ENCODE measurements at regions not wholly inside any gene's neighbourhood (a gene's known extent, or its start where the extent isn't known, plus 50 kb on each side); places are given as distances from the start of the nearest gene placed in this dataset.
"Not testable (repeated sequence)": the region's sequence is repeated elsewhere in the genome, so short reads cannot be mapped to it uniquely, and the experiment has no call there.

GRCh38 chr7:37552030-37552429 lies 103.4 kb upstream of the ELMO1 start:
- H3K4me1 Mint-ChIP-seq = no peaks in the 10 kb centered on the region
- Histone ChIP-seq H3K4me3 (ENCODE audit: control extremely low read depth in 1 of 5, extremely low read depth in 1 of 5, insufficient read depth in 1 of 5, low read depth in 2 of 5, low read length in 4 of 5) (no peak overlapping the region), H3K79me2 (ENCODE audit: control insufficient read depth, insufficient read depth, low read length) (no peaks in the 10 kb centered on the region), H3K36me3 (replicated peaks in 1 of 2; ENCODE audit: control extremely low read depth in 1 of 2, control insufficient read depth in 1 of 2, extremely low read depth in 1 of 2, insufficient read depth in 2 of 2, low read length in 1 of 2) (no peaks in the 10 kb centered on the region), H3K4me1 (ENCODE audit: control insufficient read depth in 2 of 2, insufficient read depth in 2 of 2, low read length in 2 of 2) (no peaks in the 10 kb centered on the region), H2AFZ (ENCODE audit: insufficient read depth, low read depth, low read length, poor library complexity, severe bottlenecking) (no peak overlapping the region), H3K9ac (ENCODE audit: low read length) (no peak overlapping the region), H3K27ac (ENCODE audit: low read length in 2 of 2) (no peak overlapping the region), H3K9me3 (ENCODE audit: control extremely low read depth in 1 of 3, control insufficient read depth in 2 of 3, insufficient read depth in 1 of 3, low read length in 2 of 3) (peaks cover 0 to 8% (median 0%) of the 10 kb centered on the region in 3 donors), H3K27me3 (replicated peaks in 1 of 4; ENCODE audit: control extremely low read depth in 1 of 4, control insufficient read depth in 3 of 4, insufficient read depth in 4 of 4, low read length in 3 of 4) (peaks cover 0 to 5% (median 0%) of the 10 kb centered on the region in 4 experiments), H3K4me2 (replicated peaks; ENCODE audit: low read depth, low read length, poor library complexity, severe bottlenecking) (no peak overlapping the region), H4K20me1 (ENCODE audit: control insufficient read depth, insufficient read depth, low read length, poor library complexity, severe bottlenecking) (no peaks in the 10 kb centered on the region)
- H3K27me3 Mint-ChIP-seq = peaks cover 17% of the 10 kb centered on the region
- no peak overlapping the region for H3K27ac Mint-ChIP-seq
- no peaks in the 10 kb centered on the region for H3K9me3 Mint-ChIP-seq (ENCODE audit: insufficient read depth)
- no peak for ATAC-seq (ENCODE audit: low read depth)
- ChIA-PET CTCF (no interaction called here), POLR2A (no interaction called here)
- intact Hi-C loops (cut with micrococcal nuclease) = no loop called here
- DNase-seq = no peak
- WGBS (ENCODE audit: insufficient coverage) = 60% methylated on average over 1 of the region's 4 CpGs
- TF ChIP-seq EZH2 (IDR thresholded peaks at IDR 0.05; ENCODE audit: borderline replicate concordance, insufficient read depth, low read depth, low read length, poor library complexity, severe bottlenecking) (no peak), CTCF (IDR thresholded peaks at IDR 0.05) (no peak)
- H3K4me3 Mint-ChIP-seq = no peak overlapping the region

DNA sequence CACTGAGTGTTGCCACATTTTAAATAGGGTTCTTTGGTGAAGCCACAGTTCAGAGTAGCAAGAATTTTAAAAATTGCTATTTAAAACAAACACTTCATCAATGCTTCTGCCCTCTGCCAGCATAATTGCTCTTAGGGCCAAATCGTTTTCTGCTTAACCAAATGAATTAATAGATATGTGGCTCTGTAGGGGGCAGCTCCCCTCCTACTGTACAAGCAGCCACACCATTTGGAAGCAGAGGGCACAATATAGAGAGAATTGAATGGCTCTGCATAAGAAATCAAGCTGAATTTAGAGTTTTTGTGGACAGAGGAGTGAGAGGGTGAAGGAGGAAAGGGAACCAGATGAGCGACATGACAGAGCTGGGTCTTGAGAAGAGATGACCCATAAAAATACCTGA lies 103.8 kb upstream of the ELMO1 start:
- H3K36me3 ChIP-seq (replicated peaks in 1 of 2; ENCODE audit: control extremely low read depth in 1 of 2, control insufficient read depth in 1 of 2, extremely low read depth in 1 of 2, insufficient read depth in 2 of 2, low read length in 1 of 2); H3K27me3 ChIP-seq (replicated peaks in 1 of 4; ENCODE audit: control extremely low read depth in 1 of 4, control insufficient read depth in 3 of 4, insufficient read depth in 4 of 4, low read length in 3 of 4); H3K79me2 ChIP-seq (ENCODE audit: control insufficient read depth, insufficient read depth, low read length); H3K4me1 ChIP-seq (ENCODE audit: control insufficient read depth in 2 of 2, insufficient read depth in 2 of 2, low read length in 2 of 2); H2AFZ ChIP-seq (ENCODE audit: insufficient read depth, low read depth, low read length, poor library complexity, severe bottlenecking); H3K9ac ChIP-seq (ENCODE audit: low read length); POLR2A ChIA-PET; ATAC-seq (ENCODE audit: low read depth); H3K27ac Mint-ChIP-seq; DNase-seq; intact Hi-C loops (cut with micrococcal nuclease); CTCF ChIA-PET; H3K9me3 Mint-ChIP-seq (ENCODE audit: insufficient read depth); H3K4me2 ChIP-seq (replicated peaks; ENCODE audit: low read depth, low read length, poor library complexity, severe bottlenecking); H3K4me3 ChIP-seq (ENCODE audit: control extremely low read depth in 1 of 5, extremely low read depth in 1 of 5, insufficient read depth in 1 of 5, low read depth in 2 of 5, low read length in 4 of 5); H3K4me1 Mint-ChIP-seq; H4K20me1 ChIP-seq (ENCODE audit: control insufficient read depth, insufficient read depth, low read length, poor library complexity, severe bottlenecking); H3K27ac ChIP-seq (ENCODE audit: low read length in 2 of 2); H3K9me3 ChIP-seq (ENCODE audit: control extremely low read depth in 1 of 3, control insufficient read depth in 2 of 3, insufficient read depth in 1 of 3, low read length in 2 of 3); H3K4me3 Mint-ChIP-seq: not testable (repeated sequence)
- WGBS (ENCODE audit: insufficient coverage) = no CpG with 5 or more reads among the region's 2 CpGs
- H3K27me3 Mint-ChIP-seq = peaks cover 21% of the 10 kb centered on the region
